Prostate gland (tissue), 2 donors: ENCODE measurements at regions not wholly inside any gene's neighbourhood (a gene's known extent, or its start where the extent isn't known, plus 50 kb on each side); places are given as distances from the start of the nearest gene placed in this dataset.

Experiments
- POLR2A ChIP-seq: fragments of 450-650 bp; IDR thresholded peaks from one replicate; pipeline ENCODE4 v1.6.1; 2016; ENCODE audit warnings: antibody characterized with exemption, mild to moderate bottlenecking
- POLR2AphosphoS5 ChIP-seq: sonication (generic); formaldehyde crosslinking; IDR thresholded peaks from one replicate; pipeline ENCODE4 v1.6.1; 2017; ENCODE audit warnings: antibody characterized with exemption
- TF ChIP-seq, protein P1 (sequence below), 4 experiments: fragments of 200-600 bp in 2 of 4; fragments of 450-650 bp in 2 of 4; sonication (generic) in 2 of 4; IDR thresholded peaks; 1 replicate in 3 of 4; 2 replicates in 1 of 4; pipeline ENCODE4 v1.5.1; 2016 to 2019; ENCODE audit warnings: antibody characterized with exemption in 4 of 4, mild to moderate bottlenecking in 2 of 4, moderate library complexity in 2 of 4

DNA sequence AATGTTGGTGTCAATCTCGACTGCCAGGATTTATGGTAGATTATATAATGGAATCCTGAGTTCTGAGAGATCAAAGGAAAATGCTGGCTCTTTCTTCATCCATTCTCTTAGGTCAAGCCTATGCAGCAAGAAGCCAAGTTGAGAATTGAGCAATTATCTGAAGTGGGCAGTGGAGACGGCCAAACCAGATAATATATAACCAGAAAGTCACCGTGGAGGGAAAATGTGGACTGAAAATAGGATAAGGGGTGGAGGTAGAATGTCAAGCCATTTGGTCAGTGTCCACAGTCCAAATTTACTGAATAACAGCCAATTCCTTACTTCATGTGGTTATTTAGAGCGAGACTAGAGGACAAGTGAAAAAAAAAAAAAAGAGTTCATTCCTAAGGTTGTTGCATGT lies 107.8 kb upstream of the ESR1 start:
- TF ChIP-seq, protein P1, sequence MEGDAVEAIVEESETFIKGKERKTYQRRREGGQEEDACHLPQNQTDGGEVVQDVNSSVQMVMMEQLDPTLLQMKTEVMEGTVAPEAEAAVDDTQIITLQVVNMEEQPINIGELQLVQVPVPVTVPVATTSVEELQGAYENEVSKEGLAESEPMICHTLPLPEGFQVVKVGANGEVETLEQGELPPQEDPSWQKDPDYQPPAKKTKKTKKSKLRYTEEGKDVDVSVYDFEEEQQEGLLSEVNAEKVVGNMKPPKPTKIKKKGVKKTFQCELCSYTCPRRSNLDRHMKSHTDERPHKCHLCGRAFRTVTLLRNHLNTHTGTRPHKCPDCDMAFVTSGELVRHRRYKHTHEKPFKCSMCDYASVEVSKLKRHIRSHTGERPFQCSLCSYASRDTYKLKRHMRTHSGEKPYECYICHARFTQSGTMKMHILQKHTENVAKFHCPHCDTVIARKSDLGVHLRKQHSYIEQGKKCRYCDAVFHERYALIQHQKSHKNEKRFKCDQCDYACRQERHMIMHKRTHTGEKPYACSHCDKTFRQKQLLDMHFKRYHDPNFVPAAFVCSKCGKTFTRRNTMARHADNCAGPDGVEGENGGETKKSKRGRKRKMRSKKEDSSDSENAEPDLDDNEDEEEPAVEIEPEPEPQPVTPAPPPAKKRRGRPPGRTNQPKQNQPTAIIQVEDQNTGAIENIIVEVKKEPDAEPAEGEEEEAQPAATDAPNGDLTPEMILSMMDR (IDR thresholded peaks at IDR 0.05) = no peak
- no peak for TF ChIP-seq POLR2AphosphoS5
- TF ChIP-seq POLR2A = no peak
